ENCODE measurements at regions not wholly inside any gene's neighbourhood (a gene's known extent, or its start where the extent isn't known, plus 50 kb on each side); places are given as distances from the start of the nearest gene placed in this dataset.
"Not testable (repeated sequence)": the region's sequence is repeated elsewhere in the genome, so short reads cannot be mapped to it uniquely, and the experiment has no call there.

DNA sequence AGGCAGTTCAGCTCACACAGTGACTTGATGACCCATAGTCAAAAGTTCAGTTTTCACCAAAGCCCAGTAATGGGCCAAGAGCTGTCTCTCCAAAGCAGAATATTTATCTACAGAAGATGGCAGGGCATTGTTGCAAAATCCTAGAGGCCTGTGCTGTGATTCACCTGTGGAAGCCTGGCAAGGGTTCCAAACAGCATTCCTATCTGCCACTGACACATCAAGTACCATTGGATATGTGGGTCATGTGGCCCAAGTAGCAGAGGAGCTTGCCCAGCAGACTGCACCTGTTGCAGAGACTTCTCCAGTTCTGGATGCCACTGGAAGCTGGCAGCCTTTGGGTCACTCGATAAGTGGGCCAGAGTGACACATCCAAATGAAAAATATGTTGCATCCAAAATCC is 159.6 kb upstream of the TSPY4 start:
- not testable (repeated sequence) for H3K4me2 ChIP-seq (ENCODE audit: extremely low read depth, insufficient read depth, low read length); H3K79me2 ChIP-seq (ENCODE audit: control insufficient read depth, insufficient read depth, low read length); H3K4me1 ChIP-seq (ENCODE audit: control insufficient read depth, extremely low read depth, insufficient read depth, low read length); DNase-seq (ENCODE audit: low read depth in 2 of 2); H3K36me3 ChIP-seq (ENCODE audit: control insufficient read depth, insufficient read depth, low read length); H4K20me1 ChIP-seq (ENCODE audit: control insufficient read depth, extremely low read depth, insufficient read depth, low read length); H3K27me3 ChIP-seq (ENCODE audit: control insufficient read depth, insufficient read depth, low read length); H3K9ac ChIP-seq (ENCODE audit: insufficient read depth, low read length); H3K27ac ChIP-seq (ENCODE audit: insufficient read depth, low read length); H2AFZ ChIP-seq (ENCODE audit: low read length); H3K9me3 ChIP-seq (ENCODE audit: control insufficient read depth, insufficient read depth, low read depth, low read length); H3K4me3 ChIP-seq (replicated peaks in 1 of 4; ENCODE audit: control extremely low read depth in 1 of 4, insufficient read depth in 1 of 4, low read depth in 3 of 4, low read length in 4 of 4)

DNA sequence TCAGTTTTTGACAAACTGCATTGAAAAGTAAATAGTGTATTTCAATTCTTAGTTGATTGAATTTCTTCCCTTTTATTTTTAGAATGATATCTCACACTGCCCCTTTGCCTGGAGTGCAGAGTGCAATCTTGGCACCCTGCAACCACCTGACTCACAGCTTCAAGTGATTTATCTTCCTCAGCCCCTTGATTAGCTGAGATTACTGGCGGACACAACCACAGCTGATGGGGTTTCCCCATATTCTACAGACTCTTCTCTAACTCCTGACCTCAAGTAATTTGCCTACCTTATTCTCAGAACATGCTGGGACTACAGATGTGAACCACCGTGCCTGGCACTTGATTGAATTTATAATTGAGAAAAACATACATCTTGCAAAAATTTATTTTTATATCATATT is 152.4 kb upstream of the TSPY4 start:
- H4K20me1 ChIP-seq (ENCODE audit: control insufficient read depth, extremely low read depth, insufficient read depth, low read length); H2AFZ ChIP-seq (ENCODE audit: low read length); H3K79me2 ChIP-seq (ENCODE audit: control insufficient read depth, insufficient read depth, low read length); H3K9me3 ChIP-seq (ENCODE audit: control insufficient read depth, insufficient read depth, low read depth, low read length); H3K4me1 ChIP-seq (ENCODE audit: control insufficient read depth, extremely low read depth, insufficient read depth, low read length); H3K27me3 ChIP-seq (ENCODE audit: control insufficient read depth, insufficient read depth, low read length); H3K36me3 ChIP-seq (ENCODE audit: control insufficient read depth, insufficient read depth, low read length); H3K4me3 ChIP-seq (replicated peaks in 1 of 4; ENCODE audit: control extremely low read depth in 1 of 4, insufficient read depth in 1 of 4, low read depth in 3 of 4, low read length in 4 of 4); DNase-seq (ENCODE audit: low read depth in 2 of 2); H3K9ac ChIP-seq (ENCODE audit: insufficient read depth, low read length); H3K27ac ChIP-seq (ENCODE audit: insufficient read depth, low read length); H3K4me2 ChIP-seq (ENCODE audit: extremely low read depth, insufficient read depth, low read length): not testable (repeated sequence)

DNA sequence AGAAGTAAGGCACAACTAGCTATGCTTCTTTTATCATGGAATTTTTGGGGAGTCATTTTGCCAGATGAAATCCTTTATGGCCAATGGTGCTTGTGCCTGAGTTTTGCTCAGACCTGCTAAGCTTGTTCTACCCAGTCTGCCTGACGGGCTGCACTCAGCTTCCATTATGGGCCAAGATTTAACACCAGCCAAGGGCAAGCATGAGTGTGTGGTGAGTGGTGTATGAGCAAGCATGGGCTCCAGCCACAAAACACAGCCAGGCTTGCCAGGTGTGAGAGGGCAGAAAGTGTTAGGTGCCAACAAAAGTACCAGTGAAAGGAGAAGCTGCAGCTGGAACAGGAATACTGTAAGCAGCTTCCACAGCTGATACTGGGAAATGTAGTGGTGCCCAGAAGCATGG is 130.2 kb upstream of the TSPY4 start:
- H3K4me3 ChIP-seq (replicated peaks in 1 of 4; ENCODE audit: control extremely low read depth in 1 of 4, insufficient read depth in 1 of 4, low read depth in 3 of 4, low read length in 4 of 4); H3K9me3 ChIP-seq (ENCODE audit: control insufficient read depth, insufficient read depth, low read depth, low read length); H3K4me2 ChIP-seq (ENCODE audit: extremely low read depth, insufficient read depth, low read length); H3K4me1 ChIP-seq (ENCODE audit: control insufficient read depth, extremely low read depth, insufficient read depth, low read length); H4K20me1 ChIP-seq (ENCODE audit: control insufficient read depth, extremely low read depth, insufficient read depth, low read length); H3K27me3 ChIP-seq (ENCODE audit: control insufficient read depth, insufficient read depth, low read length); DNase-seq (ENCODE audit: low read depth in 2 of 2); H3K9ac ChIP-seq (ENCODE audit: insufficient read depth, low read length); H3K27ac ChIP-seq (ENCODE audit: insufficient read depth, low read length); H3K79me2 ChIP-seq (ENCODE audit: control insufficient read depth, insufficient read depth, low read length); H2AFZ ChIP-seq (ENCODE audit: low read length); H3K36me3 ChIP-seq (ENCODE audit: control insufficient read depth, insufficient read depth, low read length): not testable (repeated sequence)

DNA sequence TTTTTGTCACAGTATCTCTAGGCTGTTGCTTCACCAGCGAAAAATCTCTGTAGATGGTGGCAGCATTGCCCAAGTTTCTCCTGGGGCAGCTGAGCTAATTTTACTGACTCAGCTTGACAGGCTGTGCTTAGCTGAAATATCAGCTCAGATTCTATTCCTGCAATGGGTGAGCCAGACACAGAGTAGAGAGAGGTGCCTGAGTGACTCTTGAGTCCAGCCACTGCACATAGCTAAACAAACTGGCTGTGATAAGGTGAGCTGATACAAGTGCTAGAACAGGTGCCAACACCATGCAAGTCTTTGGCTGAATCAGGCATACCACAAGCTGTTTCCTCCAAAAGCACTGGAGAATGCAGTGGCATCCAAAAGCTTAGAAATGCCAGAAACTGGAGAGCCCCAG is 110.9 kb upstream of the TSPY4 start:
- Histone ChIP-seq H4K20me1 (ENCODE audit: control insufficient read depth, extremely low read depth, insufficient read depth, low read length) (no peaks in the 10 kb centered on the region), H3K79me2 (ENCODE audit: control insufficient read depth, insufficient read depth, low read length) (no peaks in the 10 kb centered on the region), H3K4me2 (ENCODE audit: extremely low read depth, insufficient read depth, low read length) (no peak overlapping the region), H2AFZ (ENCODE audit: low read length) (no peak overlapping the region), H3K9me3 (ENCODE audit: control insufficient read depth, insufficient read depth, low read depth, low read length) (no peaks in the 10 kb centered on the region), H3K4me1 (ENCODE audit: control insufficient read depth, extremely low read depth, insufficient read depth, low read length) (no peaks in the 10 kb centered on the region), H3K36me3 (ENCODE audit: control insufficient read depth, insufficient read depth, low read length) (no peaks in the 10 kb centered on the region), H3K4me3 (replicated peaks in 1 of 4; ENCODE audit: control extremely low read depth in 1 of 4, insufficient read depth in 1 of 4, low read depth in 3 of 4, low read length in 4 of 4) (no peak overlapping the region), H3K27ac (ENCODE audit: insufficient read depth, low read length) (no peak overlapping the region), H3K27me3 (ENCODE audit: control insufficient read depth, insufficient read depth, low read length) (no peaks in the 10 kb centered on the region), H3K9ac (ENCODE audit: insufficient read depth, low read length) (no peak overlapping the region)
- no peak for DNase-seq (ENCODE audit: low read depth in 2 of 2)
- no peak for TF ChIP-seq EZH2 (IDR thresholded peaks at IDR 0.05; ENCODE audit: low read length, missing control alignments)
- TF ChIP-seq, protein P1, sequence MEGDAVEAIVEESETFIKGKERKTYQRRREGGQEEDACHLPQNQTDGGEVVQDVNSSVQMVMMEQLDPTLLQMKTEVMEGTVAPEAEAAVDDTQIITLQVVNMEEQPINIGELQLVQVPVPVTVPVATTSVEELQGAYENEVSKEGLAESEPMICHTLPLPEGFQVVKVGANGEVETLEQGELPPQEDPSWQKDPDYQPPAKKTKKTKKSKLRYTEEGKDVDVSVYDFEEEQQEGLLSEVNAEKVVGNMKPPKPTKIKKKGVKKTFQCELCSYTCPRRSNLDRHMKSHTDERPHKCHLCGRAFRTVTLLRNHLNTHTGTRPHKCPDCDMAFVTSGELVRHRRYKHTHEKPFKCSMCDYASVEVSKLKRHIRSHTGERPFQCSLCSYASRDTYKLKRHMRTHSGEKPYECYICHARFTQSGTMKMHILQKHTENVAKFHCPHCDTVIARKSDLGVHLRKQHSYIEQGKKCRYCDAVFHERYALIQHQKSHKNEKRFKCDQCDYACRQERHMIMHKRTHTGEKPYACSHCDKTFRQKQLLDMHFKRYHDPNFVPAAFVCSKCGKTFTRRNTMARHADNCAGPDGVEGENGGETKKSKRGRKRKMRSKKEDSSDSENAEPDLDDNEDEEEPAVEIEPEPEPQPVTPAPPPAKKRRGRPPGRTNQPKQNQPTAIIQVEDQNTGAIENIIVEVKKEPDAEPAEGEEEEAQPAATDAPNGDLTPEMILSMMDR (conservative IDR thresholded peaks at IDR 0.05 in 1 of 2, IDR thresholded peaks at IDR 0.05 in 1 of 2; ENCODE audit: low read depth in 1 of 2, low read length in 2 of 2) = no peak
